ENCODE measurements at regions not wholly inside any gene's neighbourhood (a gene's known extent, or its start where the extent isn't known, plus 50 kb on each side); places are given as distances from the start of the nearest gene placed in this dataset.

DNA sequence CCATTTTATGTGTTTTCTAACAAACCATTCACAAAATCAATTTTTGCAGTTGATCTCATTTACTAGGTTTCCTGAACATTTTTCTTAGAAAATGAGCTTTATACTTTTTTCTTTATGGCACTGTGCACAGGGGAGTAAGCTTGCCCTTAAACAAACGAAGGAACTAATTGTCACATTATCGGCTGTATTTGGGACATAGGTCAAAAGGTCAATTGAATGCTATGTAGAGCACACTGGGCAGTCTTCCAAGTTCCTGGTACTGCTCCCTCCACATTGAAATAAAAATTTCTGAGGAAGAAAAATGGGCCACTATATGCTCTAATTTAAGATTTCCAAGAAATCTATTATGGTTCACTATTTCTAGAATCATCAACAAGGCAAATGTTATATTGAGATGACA is 93.6 kb upstream of the TMEFF2 start:
- no peak for DNase-seq

DNA sequence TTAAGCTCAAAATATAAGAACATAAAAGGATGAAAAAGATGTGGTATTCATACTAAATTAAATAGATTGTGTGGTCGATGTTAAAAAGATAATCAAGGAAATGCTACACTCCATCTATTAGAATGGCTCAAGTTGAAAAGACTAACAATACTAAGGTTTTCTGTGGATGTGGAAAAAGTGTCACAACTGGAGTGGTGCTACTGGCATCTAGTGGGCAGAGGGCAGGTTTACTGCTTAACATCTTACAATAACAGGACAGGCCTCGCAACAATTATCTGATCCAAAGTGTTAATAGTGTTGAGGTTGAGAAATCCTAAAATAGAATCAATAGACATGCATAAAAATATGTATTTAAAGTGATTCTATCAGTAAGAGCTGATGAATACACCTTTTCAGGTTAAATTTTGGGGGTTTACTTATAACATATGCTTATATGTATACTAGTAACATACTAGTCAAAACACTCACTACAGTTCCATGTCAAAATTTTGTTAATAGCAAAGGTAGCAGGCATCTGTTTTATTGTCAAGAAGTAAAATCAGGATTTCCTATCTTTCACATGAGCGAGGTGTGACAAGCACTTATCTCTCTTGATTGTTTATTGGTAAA is 91.5 kb upstream of the TMEFF2 start:
- peak in 1 of 5 donors; percentile 1 for DNase-seq

DNA sequence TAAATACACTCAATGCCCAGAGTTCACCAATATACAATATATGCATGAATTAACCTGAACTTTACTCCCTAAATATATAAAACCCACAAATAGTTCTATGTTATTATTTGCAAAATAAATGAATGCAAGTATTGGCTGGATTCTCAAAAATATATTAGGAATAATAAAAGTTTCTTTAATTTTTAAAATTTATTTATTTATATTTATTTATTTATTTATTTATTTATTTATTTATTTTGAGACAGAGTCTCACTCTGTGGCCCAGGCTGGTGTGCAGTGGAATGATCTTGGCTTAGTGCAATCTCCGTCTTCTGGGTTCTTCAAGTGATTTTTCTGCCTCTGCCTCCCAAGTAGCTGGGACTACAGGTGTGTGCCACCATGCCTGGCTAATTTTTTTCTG is 88.7 kb upstream of the TMEFF2 start:
- no peak for DNase-seq

DNA sequence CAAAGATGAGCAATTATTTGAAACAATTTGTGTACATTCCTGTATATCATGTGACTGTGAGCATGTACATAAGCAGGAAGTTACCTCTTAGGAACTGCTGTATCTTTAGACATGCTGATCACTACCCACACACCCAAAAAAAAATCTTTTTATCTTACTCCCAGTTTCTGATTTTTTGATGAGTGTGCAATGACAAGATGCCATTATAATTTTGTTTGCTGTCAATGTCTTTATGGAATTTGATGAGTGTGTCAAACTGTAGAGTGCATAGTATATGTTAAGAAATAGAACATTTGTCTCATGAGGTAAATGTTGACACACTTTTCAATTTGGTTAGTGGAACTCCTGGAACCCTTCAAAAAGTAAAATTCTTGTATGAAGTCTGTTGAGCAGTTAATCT is 84.0 kb upstream of the TMEFF2 start:
- DNase-seq: no peak

DNA sequence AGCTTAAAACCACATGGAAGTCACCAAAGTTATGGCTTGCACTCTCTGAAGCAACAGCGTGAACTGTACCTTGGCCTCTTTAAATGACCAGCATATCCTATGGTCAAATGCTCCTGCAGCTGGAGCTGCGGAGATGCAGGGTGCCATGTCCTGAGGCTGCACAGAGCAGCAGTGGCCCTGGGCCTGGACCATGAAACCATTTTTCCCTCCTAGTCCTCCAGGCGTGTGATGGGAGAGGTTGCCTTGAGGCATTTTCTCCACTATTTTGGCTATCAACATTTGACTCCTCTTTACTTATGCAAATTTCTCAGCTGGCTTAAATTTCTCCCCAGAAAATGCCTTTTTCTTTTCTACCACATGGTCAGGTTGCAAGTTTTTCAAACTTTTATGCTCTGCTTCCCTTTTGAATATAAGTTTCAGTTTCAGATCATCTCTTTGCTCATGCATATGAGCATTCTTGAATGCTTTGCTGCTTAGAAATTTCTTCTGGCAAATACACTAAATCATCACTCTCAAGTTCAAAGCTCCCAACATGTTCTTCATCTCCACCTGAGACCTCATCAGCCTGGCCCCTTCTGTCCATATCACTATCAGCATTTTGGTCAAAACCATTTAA is 82.9 kb upstream of the TMEFF2 start:
- DNase-seq: no peak

DNA sequence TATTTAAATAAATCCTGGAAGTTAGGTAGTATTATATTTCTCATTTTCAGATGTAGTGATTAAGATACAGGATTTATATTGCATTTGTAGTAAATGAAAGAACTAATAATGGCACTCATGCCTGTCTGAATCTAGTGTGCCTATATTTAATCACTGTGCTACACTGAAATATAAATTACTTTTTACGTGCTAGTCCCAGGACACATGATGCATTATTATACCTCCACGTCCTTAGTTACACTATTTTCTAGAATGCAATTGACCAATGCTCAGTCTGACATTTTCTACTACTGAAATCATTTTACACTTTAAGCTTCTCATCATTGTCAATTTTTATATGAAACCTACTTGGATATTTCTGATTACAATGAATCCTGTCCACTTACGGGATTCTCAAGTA is 80.9 kb upstream of the TMEFF2 start:
- DNase-seq: no peak

DNA sequence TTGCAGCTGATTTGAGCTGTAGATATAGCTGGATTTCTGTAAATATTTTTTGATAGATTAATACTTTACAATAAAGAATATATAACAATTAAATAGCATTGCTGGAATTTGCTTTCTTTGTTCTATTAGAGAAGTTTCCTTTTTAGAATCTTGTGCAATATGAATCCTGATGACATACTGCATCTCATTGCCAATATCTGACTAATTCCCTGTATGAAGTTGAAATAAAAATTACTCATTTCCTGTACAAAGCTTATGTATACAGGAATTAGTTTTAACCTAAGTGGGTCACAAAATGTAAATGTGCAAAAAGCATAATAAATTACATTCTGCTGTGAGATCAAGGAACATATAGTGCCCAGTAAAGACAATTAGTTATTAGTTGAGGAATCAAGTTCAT is 72.8 kb upstream of the TMEFF2 start:
- DNase-seq: no peak

DNA sequence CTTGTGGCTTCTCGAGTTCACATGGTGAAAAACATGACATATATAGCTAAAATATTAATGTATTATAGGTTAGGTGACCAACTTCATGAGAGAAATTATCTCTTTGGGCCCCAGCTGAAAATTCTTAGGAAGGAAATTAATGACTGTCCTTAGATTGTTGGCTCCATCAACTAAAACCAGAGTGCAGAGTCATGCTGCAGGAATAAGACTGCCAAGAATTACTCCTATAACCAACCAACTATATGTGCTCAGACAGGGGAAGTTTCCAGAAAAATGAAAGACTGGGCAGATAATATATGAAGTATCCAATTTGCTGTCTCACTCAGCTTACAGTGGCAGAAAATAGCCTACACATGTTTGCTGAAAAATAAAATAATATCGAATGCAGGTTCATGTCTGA is 71.0 kb upstream of the TMEFF2 start:
- no peak for DNase-seq

DNA sequence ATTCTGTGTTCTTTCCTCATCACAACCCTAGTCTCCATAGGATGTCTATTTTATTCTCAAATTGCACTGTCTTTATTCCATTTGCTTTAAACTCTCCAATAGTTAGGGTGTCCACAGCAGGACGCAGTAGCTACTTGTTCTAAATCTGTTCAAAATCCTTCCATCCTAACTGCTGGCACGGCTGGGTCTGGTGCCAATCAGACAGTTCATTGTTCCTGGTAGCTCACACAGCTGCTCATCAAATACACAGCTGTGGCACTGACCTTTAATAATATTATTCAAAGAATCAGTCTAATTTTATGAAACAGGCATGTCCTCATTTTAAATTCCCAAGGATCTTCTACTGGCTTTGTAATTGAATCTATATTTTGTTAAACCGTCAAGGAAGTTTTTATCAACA is 59.7 kb upstream of the TMEFF2 start:
- no peak for DNase-seq

DNA sequence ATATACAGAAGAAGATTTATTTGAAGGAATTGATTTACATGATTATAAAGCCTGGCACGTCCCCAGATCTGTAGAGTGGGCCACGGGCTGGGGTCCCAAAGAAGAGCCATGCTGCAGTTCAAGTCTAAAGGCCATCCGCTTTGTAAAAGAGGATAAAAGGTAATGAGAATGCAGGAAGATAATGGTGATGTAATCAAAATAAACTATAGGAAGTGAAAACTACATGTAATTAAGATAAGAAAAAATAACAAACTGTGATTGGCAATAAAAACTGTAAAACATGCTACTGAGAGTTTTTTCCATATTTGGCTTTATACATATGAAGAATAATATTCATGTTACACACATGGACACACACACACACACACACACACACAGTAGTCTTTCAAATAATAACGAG is 59.0 kb upstream of the TMEFF2 start:
- DNase-seq: no peak

DNA sequence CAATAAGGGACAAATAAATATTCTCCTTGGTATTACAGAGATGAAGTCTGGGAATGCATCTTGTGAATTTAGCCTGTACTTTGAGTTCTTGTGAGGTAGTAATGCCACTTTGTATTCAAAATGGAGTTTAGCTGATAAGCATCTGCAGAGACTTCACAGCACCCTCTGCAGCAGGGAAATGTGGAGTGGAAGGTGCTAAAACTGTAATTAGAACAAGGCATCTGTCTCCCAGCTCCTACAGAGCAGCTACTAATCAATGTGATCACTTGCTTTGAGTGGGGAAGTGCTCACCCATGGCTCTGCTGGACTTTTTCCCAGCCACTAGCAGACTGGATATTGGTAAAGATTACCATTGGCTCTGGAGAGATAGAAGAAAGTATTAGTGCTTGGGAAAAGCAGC is 56.2 kb upstream of the TMEFF2 start:
- no peak for DNase-seq

DNA sequence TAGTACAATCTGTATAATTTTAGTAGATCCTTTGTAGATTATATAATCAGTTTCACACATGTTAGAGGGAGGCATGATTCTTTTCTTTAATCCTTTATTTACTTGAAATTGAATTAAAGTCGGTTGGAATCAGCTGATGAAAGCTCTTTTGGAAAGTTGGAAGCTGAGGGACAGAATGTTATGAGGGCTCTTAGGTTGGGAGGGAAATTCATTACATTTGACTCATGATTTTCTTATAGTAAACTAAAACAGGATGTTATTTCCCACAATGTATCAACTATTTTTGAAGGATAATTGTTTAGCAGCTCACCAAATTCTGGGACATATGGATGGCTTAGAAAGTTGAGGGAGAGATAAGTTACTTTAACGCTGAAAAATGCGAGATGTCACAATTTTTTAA is 52.7 kb upstream of the TMEFF2 start:
- DNase-seq: no peak

DNA sequence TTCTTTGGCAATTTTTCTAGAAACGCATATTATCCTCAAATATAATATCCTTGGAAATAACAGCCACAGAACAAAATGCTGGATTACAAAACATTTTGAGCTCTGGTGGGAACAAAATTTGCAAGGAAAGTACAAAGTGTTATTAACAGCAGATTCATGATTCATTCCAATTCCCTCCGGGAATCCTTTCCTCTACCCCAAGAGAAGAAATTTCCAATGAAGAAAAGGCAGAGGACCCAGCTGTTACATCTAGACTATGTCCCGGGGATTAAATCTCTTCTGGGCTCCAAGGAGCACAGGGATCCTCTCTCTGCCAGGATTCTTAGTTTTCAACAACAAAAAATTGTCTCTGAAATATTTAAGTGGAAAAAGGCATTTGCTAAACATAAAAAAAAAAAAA is 51.6 kb upstream of the TMEFF2 start:
- DNase-seq: no peak

DNA sequence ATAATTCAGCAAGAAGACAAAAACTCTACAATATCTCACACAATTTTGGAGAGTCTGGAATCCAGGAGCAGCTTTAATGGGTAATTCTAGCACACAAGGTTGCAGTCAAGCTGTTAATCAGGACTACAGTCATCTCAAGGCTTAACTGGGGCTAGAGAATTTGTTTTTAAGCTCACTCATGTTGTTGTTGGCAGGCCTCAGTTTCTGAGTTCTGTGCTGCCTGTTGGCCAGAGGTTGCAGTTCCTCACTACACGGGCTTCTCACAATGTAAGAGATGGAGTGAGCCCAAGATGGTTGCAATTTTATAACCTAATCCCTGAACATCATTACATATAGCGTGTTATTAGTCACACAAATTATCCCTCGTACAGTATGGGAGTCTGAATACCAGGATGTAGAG is 50.6 kb upstream of the TMEFF2 start:
- no peak for DNase-seq
